H9 (cell line): ENCODE measurements at regions not wholly inside any gene's neighbourhood (a gene's known extent, or its start where the extent isn't known, plus 50 kb on each side); places are given as distances from the start of the nearest gene placed in this dataset.

Experiments
- DNase-seq: peaks from one replicate; pipeline ENCODE4 v3.0.0-alpha.2; 2017
- H2AFZ ChIP-seq: one replicate; pipeline ENCODE4 v1.6.1; 2013; ENCODE audit warnings: mild to moderate bottlenecking, low read length, control low read depth, moderate library complexity
- H2AK5ac ChIP-seq: 2 replicates; pipeline ENCODE4 v1.6.1; 2013; ENCODE audit warnings: low read length, control low read depth, mixed read lengths; ENCODE audit not compliant: insufficient read length
- H2BK120ac ChIP-seq: one replicate; pipeline ENCODE4 v1.6.1; 2013; ENCODE audit warnings: low read depth, mild to moderate bottlenecking, low read length, control low read depth, inconsistent platforms; ENCODE audit not compliant: poor library complexity, severe bottlenecking
- H2BK12ac ChIP-seq: 2 replicates; pipeline ENCODE4 v1.6.1; 2013; ENCODE audit warnings: low read length, control low read depth, mixed read lengths, low read depth; ENCODE audit not compliant: insufficient read length
- H2BK15ac ChIP-seq: 2 replicates; pipeline ENCODE4 v1.6.1; 2013; ENCODE audit warnings: low read depth, low read length, control low read depth
- H2BK20ac ChIP-seq: one replicate; pipeline ENCODE4 v1.6.1; 2013; ENCODE audit warnings: low read depth, mild to moderate bottlenecking, low read length, control low read depth, inconsistent platforms; ENCODE audit not compliant: poor library complexity, severe bottlenecking
- H2BK5ac ChIP-seq: 2 replicates; pipeline ENCODE4 v1.6.1; 2013; ENCODE audit warnings: low read length, control low read depth, mixed read lengths; ENCODE audit not compliant: insufficient read length
- H3K14ac ChIP-seq: 2 replicates; pipeline ENCODE4 v1.6.1; 2013; ENCODE audit warnings: low read length, control low read depth; ENCODE audit not compliant: insufficient read depth
- H3K18ac ChIP-seq: 2 replicates; pipeline ENCODE4 v1.6.1; 2013; ENCODE audit warnings: low read depth, mild to moderate bottlenecking, mixed read lengths, low read length, control low read depth; ENCODE audit not compliant: insufficient read length
- H3K23ac ChIP-seq: 2 replicates; pipeline ENCODE4 v1.6.1; 2013; ENCODE audit warnings: low read length, control low read depth, mixed read lengths, low read depth; ENCODE audit not compliant: insufficient read length
- H3K23me2 ChIP-seq: 2 replicates; pipeline ENCODE4 v1.6.1; 2013; ENCODE audit warnings: low read depth, mild to moderate bottlenecking, mixed read lengths, low read length, control low read depth; ENCODE audit not compliant: insufficient read length, poor library complexity, severe bottlenecking
- H3K27ac ChIP-seq: 2 replicates; pipeline ENCODE4 v1.5.1; 2013; ENCODE audit warnings: low read length, control low read depth, mixed read lengths, low read depth; ENCODE audit not compliant: insufficient read length
- H3K27me3 ChIP-seq: 2 replicates; pipeline ENCODE4 v1.6.1; 2013; ENCODE audit warnings: low read length, control low read depth, inconsistent platforms; ENCODE audit not compliant: insufficient read depth
- H3K4ac ChIP-seq: 2 replicates; pipeline ENCODE4 v1.6.1; 2013; ENCODE audit warnings: low read depth, mild to moderate bottlenecking, control low read depth, inconsistent platforms, low read length, moderate library complexity
- H3K4me1 ChIP-seq: 2 replicates; pipeline ENCODE4 v1.6.1; 2013; ENCODE audit warnings: low read length, control low read depth, inconsistent platforms; ENCODE audit not compliant: insufficient read depth
- H3K4me2 ChIP-seq: 2 replicates; pipeline ENCODE4 v1.6.1; 2013; ENCODE audit warnings: low read length, control low read depth, mixed read lengths; ENCODE audit not compliant: insufficient read length, insufficient read depth
- H3K56ac ChIP-seq: 2 replicates; pipeline ENCODE4 v1.6.1; 2013; ENCODE audit warnings: low read depth, mild to moderate bottlenecking, mixed read lengths, low read length, control low read depth; ENCODE audit not compliant: insufficient read length
- H3K79me1 ChIP-seq: 2 replicates; pipeline ENCODE4 v1.6.1; 2013; ENCODE audit warnings: low read depth, mild to moderate bottlenecking, moderate library complexity, low read length, control low read depth, inconsistent platforms; ENCODE audit not compliant: insufficient read depth, poor library complexity, severe bottlenecking
- H3K79me2 ChIP-seq: 2 replicates; pipeline ENCODE4 v1.6.1; 2013; ENCODE audit warnings: low read length, control low read depth, inconsistent platforms; ENCODE audit not compliant: insufficient read depth
- H3K9ac ChIP-seq: 2 replicates; pipeline ENCODE4 v1.6.1; 2013; ENCODE audit warnings: low read length, control low read depth, mixed read lengths; ENCODE audit not compliant: insufficient read length; ENCODE audit errors: extremely low read depth
- H3K9me3 ChIP-seq: one replicate; pipeline ENCODE4 v1.6.1; 2013; ENCODE audit warnings: low read depth, low read length, inconsistent platforms; ENCODE audit not compliant: control insufficient read depth
- H3T11ph ChIP-seq: one replicate; pipeline ENCODE4 v1.6.1; 2013; ENCODE audit warnings: mild to moderate bottlenecking, low read length, control low read depth, inconsistent platforms
- H4K20me1 ChIP-seq: one replicate; pipeline ENCODE4 v1.6.1; 2013; ENCODE audit not compliant: control insufficient read depth, insufficient read length, insufficient read depth
- H4K5ac ChIP-seq: 2 replicates; pipeline ENCODE4 v1.6.1; 2013; ENCODE audit warnings: low read depth, mild to moderate bottlenecking, mixed read lengths, low read length, control low read depth; ENCODE audit not compliant: insufficient read length
- H4K8ac ChIP-seq: replicated peaks from 2 replicates; pipeline ENCODE4 v1.6.1; 2013; ENCODE audit warnings: low read length, control low read depth, mixed read lengths, low read depth; ENCODE audit not compliant: insufficient read length
- H4K91ac ChIP-seq: 2 replicates; pipeline ENCODE4 v1.6.1; 2013; ENCODE audit warnings: low read depth, mild to moderate bottlenecking, moderate library complexity, mixed read lengths, low read length, control low read depth; ENCODE audit not compliant: insufficient read length
- H3K27ac Mint-ChIP-seq, 3 experiments: 2 replicates in 2 of 3; 3 replicates in 1 of 3; pipeline ENCODE4 v1.8.0; 2020 to 2021; ENCODE audit warnings: mixed read lengths in 3 of 3, mild to moderate bottlenecking in 1 of 3, moderate library complexity in 1 of 3
- H3K27me3 Mint-ChIP-seq: 2 replicates; pipeline ENCODE4 v1.8.0; 2021; ENCODE audit warnings: low read depth, mild to moderate bottlenecking, moderate library complexity, mixed read lengths
- H3K36me3 Mint-ChIP-seq, 3 experiments: 2 replicates in 2 of 3; 3 replicates in 1 of 3; pipeline ENCODE4 v1.8.0; 2020 to 2021; ENCODE audit warnings: low read depth in 3 of 3, mixed read lengths in 3 of 3; ENCODE audit not compliant: insufficient read depth in 1 of 3
- H3K4me1 Mint-ChIP-seq, 2 experiments: 2 replicates each; pipeline ENCODE4 v1.8.0; 2020; ENCODE audit warnings: mixed read lengths in 2 of 2
- H3K4me3 Mint-ChIP-seq, 2 experiments: 2 replicates in 1 of 2; 3 replicates in 1 of 2; pipeline ENCODE4 v1.8.0; 2020 to 2021; ENCODE audit warnings: mild to moderate bottlenecking in 2 of 2, mixed read lengths in 2 of 2, moderate library complexity in 1 of 2
- H3K9me3 Mint-ChIP-seq, 2 experiments: 2 replicates in 1 of 2; 3 replicates in 1 of 2; pipeline ENCODE4 v1.8.0; 2020; ENCODE audit warnings: mild to moderate bottlenecking in 2 of 2, mixed read lengths in 2 of 2, moderate library complexity in 1 of 2
- WGBS: extraction: QIAGEN DNeasy Blood & Tissue Kit; methylation state at CpG from one replicate; pipeline ENCODE4 v1.1.7; 2013; ENCODE audit warnings: missing lambda C conversion rate, low lambda C conversion rate, mixed read lengths; ENCODE audit not compliant: insufficient read length; ENCODE audit errors: extremely low coverage; 5-methylcytosine and 5-hydroxymethylcytosine counted together
- TF ChIP-seq, protein P1 (sequence below): fragments of 200-600 bp; sonication (generic); conservative IDR thresholded peaks from 3 replicates; pipeline ENCODE4 v1.8.0; 2021; ENCODE audit warnings: antibody characterized with exemption, mild to moderate bottlenecking

- Histone ChIP-seq H3K4ac (no peak overlapping the region), H2BK15ac (no peak overlapping the region), H3K27ac (no peak overlapping the region), H2BK120ac (no peak overlapping the region), H3K14ac (no peak overlapping the region), H3K9ac (no peak overlapping the region), H3K4me1 (no peaks in the 10 kb centered on the region), H3T11ph (no peak overlapping the region), H4K91ac (no peak overlapping the region), H3K79me2 (no peaks in the 10 kb centered on the region), H4K20me1 (no peaks in the 10 kb centered on the region), H2AFZ (no peak overlapping the region), H3K4me2 (no peak overlapping the region), H2BK5ac (no peak overlapping the region), H3K23me2 (no peaks in the 10 kb centered on the region), H3K79me1 (no peaks in the 10 kb centered on the region), H3K27me3 (no peaks in the 10 kb centered on the region), H3K23ac (no peak overlapping the region), H4K8ac (no peak overlapping the region), H4K5ac (no peak overlapping the region), H2BK12ac (no peak overlapping the region), H2AK5ac (no peak overlapping the region), H3K18ac (no peak overlapping the region), H2BK20ac (no peak overlapping the region), H3K9me3 (no peaks in the 10 kb centered on the region), H3K56ac (no peak overlapping the region)
- no CpG with 5 or more reads among the region's 3 CpGs for WGBS
- no peaks in the 10 kb centered on the region; the same call in 1 of the 2 replicates for H3K27me3 Mint-ChIP-seq
- TF ChIP-seq, protein P1, sequence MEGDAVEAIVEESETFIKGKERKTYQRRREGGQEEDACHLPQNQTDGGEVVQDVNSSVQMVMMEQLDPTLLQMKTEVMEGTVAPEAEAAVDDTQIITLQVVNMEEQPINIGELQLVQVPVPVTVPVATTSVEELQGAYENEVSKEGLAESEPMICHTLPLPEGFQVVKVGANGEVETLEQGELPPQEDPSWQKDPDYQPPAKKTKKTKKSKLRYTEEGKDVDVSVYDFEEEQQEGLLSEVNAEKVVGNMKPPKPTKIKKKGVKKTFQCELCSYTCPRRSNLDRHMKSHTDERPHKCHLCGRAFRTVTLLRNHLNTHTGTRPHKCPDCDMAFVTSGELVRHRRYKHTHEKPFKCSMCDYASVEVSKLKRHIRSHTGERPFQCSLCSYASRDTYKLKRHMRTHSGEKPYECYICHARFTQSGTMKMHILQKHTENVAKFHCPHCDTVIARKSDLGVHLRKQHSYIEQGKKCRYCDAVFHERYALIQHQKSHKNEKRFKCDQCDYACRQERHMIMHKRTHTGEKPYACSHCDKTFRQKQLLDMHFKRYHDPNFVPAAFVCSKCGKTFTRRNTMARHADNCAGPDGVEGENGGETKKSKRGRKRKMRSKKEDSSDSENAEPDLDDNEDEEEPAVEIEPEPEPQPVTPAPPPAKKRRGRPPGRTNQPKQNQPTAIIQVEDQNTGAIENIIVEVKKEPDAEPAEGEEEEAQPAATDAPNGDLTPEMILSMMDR, result no peak
- H3K4me3 Mint-ChIP-seq, result no peak overlapping the region
- H3K27ac Mint-ChIP-seq, result no peak overlapping the region
- peaks cover 1 to 7% (median 2%) of the 10 kb centered on the region in 3 experiments; a peak in 5 of 7 replicates for H3K36me3 Mint-ChIP-seq
- no peak for DNase-seq
- peaks cover 7 to 9% of the 10 kb centered on the region in 2 experiments for H3K4me1 Mint-ChIP-seq
- peaks cover 7 to 16% of the 10 kb centered on the region in 2 experiments for H3K9me3 Mint-ChIP-seq
Observed at GRCh38 chr17:62913991-62914570, 52.0 kb upstream of the TANC2 start.
